ENCODE measurements at regions not wholly inside any gene's neighbourhood (a gene's known extent, or its start where the extent isn't known, plus 50 kb on each side); places are given as distances from the start of the nearest gene placed in this dataset.

DNA sequence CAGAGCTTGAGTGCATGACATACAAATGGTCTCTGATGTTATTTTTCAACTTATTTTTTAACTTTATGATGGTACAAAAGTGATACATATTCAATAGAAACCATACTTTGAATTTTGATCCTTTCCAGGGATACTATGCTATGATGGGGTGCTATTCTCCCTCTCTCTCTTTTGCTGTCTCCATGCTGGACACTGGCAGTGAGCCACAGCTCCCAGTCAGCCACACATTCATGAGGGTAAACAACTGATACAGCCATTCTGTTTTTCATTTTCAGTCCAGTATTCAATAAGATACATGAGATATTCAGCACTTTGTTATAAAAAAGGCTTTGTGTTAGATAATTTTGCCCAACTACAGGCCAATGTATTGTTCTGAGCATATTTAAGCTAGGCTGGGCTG, 859.3 kb upstream of the KLHL29 start (continued):
- TF ChIP-seq, protein P1, sequence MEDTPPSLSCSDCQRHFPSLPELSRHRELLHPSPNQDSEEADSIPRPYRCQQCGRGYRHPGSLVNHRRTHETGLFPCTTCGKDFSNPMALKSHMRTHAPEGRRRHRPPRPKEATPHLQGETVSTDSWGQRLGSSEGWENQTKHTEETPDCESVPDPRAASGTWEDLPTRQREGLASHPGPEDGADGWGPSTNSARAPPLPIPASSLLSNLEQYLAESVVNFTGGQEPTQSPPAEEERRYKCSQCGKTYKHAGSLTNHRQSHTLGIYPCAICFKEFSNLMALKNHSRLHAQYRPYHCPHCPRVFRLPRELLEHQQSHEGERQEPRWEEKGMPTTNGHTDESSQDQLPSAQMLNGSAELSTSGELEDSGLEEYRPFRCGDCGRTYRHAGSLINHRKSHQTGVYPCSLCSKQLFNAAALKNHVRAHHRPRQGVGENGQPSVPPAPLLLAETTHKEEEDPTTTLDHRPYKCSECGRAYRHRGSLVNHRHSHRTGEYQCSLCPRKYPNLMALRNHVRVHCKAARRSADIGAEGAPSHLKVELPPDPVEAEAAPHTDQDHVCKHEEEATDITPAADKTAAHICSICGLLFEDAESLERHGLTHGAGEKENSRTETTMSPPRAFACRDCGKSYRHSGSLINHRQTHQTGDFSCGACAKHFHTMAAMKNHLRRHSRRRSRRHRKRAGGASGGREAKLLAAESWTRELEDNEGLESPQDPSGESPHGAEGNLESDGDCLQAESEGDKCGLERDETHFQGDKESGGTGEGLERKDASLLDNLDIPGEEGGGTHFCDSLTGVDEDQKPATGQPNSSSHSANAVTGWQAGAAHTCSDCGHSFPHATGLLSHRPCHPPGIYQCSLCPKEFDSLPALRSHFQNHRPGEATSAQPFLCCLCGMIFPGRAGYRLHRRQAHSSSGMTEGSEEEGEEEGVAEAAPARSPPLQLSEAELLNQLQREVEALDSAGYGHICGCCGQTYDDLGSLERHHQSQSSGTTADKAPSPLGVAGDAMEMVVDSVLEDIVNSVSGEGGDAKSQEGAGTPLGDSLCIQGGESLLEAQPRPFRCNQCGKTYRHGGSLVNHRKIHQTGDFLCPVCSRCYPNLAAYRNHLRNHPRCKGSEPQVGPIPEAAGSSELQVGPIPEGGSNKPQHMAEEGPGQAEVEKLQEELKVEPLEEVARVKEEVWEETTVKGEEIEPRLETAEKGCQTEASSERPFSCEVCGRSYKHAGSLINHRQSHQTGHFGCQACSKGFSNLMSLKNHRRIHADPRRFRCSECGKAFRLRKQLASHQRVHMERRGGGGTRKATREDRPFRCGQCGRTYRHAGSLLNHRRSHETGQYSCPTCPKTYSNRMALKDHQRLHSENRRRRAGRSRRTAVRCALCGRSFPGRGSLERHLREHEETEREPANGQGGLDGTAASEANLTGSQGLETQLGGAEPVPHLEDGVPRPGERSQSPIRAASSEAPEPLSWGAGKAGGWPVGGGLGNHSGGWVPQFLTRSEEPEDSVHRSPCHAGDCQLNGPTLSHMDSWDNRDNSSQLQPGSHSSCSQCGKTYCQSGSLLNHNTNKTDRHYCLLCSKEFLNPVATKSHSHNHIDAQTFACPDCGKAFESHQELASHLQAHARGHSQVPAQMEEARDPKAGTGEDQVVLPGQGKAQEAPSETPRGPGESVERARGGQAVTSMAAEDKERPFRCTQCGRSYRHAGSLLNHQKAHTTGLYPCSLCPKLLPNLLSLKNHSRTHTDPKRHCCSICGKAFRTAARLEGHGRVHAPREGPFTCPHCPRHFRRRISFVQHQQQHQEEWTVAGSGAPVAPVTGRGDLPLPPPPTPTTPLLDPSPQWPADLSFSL (CRISPR knock-in tag; IDR thresholded peaks at IDR 0.05): no peak

DNA sequence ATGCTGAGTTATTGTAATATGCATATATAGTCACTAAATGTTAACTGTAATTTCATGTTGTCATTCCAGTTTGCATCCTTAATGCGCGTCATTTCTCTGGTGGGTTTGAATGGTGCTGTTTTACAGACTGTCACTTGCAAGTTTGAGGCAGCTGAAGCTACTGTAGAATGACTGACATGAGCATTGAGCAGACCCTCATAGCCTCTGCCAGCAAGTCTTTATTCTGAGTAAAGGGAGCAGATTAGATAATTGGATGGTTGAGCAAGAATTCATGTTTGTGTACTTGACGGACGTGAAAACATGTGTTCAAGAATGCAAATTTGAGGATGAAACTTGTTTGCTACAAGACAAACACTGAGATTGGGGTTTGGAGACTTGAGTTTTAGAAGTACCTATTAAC, 854.8 kb upstream of the KLHL29 start:
- Histone ChIP-seq H3K4me1 (ENCODE audit: insufficient read depth, low read length) (no peaks in the 10 kb centered on the region), H4K20me1 (ENCODE audit: insufficient read depth, low read length) (no peaks in the 10 kb centered on the region), H3K27me3 (ENCODE audit: control insufficient read depth in 1 of 2, insufficient read depth in 2 of 2, low read length in 2 of 2) (no peaks in the 10 kb centered on the region), H3K9me3 (ENCODE audit: low read length) (peaks cover 95% of the 10 kb centered on the region), H3K27ac (ENCODE audit: extremely low read length, insufficient read depth, low read length) (no peak overlapping the region), H2AFZ (ENCODE audit: low read length) (no peak overlapping the region), H3K4me3 (replicated peaks in 1 of 3; ENCODE audit: insufficient read depth in 1 of 3, low read depth in 2 of 3, low read length in 3 of 3) (no peak overlapping the region), H3K36me3 (replicated peaks in 1 of 2; ENCODE audit: control insufficient read depth in 1 of 2, insufficient read depth in 2 of 2, low read length in 2 of 2) (no peaks in the 10 kb centered on the region), H3K79me2 (ENCODE audit: insufficient read depth, low read length) (no peaks in the 10 kb centered on the region), H3K9ac (ENCODE audit: insufficient read depth, low read depth, low read length) (no peak overlapping the region), H3K4me2 (ENCODE audit: low read depth, low read length) (no peak overlapping the region)
- intact Hi-C loops (cut with micrococcal nuclease; ENCODE audit: unreplicated experiment): no loop called here
- TF ChIP-seq ZNF253 (CRISPR knock-in tag; IDR thresholded peaks at IDR 0.05; ENCODE audit: borderline replicate concordance): no peak
- TF ChIP-seq BRCA1 (CRISPR knock-in tag; IDR thresholded peaks at IDR 0.05): no peak
- TF ChIP-seq RFX3 (CRISPR knock-in tag; IDR thresholded peaks at IDR 0.05): no peak
- no peak for TF ChIP-seq ZNF772 (CRISPR knock-in tag; IDR thresholded peaks at IDR 0.05)
- no peak for TF ChIP-seq MYNN (CRISPR knock-in tag; IDR thresholded peaks at IDR 0.05; ENCODE audit: low read depth)
- no peak for TF ChIP-seq ZNF234 (CRISPR knock-in tag; conservative IDR thresholded peaks at IDR 0.05)
- 58% methylated on average over 4 of the region's 4 CpGs for WGBS (ENCODE audit: low lambda C conversion rate)
- ChIA-PET POLR2A (no interaction called here), CTCF (ENCODE audit: low intra/inter-chr PET ratio, low total read pairs) (no interaction called here)
- no peak for DNase-seq (ENCODE audit: low spot score)
- FAIRE-seq: no peak
- in situ Hi-C loops (cut with HindIII; ENCODE audit: extremely low pct_ligation_motif_present, low pct_unique_long_range_greater_than_20kb): no loop called here
- ATAC-seq: no peak
- no TSS peak for BruUV-seq (replicated peaks)

All from HepG2 (cell line).